ENCODE measurements at regions not wholly inside any gene's neighbourhood (a gene's known extent, or its start where the extent isn't known, plus 50 kb on each side); places are given as distances from the start of the nearest gene placed in this dataset.
"Not testable (repeated sequence)": the region's sequence is repeated elsewhere in the genome, so short reads cannot be mapped to it uniquely, and the experiment has no call there.

DNA sequence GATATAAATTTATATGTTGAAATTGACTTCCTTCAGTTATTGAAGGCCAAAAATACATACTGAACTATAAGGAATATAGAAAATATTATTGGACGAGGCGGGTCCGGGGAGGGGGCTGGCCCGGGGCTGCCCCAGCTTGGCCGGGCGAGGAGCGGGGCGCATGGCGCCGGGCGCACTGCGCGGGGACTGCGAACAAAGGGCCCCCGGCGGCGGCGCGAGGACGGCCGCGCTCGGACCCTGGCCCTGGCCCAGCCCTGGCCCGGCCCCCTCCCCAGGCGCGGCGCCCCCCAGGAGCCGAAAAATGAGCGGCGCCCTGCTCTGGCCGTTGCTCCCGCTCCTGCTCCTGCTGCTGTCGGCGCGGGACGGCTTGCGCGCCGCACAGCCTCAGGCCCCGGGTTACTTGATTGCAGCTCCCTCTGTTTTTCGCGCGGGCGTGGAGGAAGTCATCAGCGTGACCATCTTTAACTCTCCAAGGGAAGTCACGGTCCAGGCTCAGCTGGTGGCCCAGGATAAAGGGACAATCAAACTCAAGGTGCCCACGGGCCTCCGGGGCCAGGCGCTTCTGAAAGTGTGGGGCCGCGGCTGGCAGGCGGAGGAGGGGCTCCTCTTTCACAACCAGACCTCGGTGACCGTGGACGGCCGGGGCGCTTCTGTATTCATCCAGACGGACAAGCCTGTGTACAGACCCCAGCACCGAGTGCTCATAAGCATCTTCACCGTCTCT is 1247.6 kb upstream of the PHF14 start:
- TF ChIP-seq, protein P1, sequence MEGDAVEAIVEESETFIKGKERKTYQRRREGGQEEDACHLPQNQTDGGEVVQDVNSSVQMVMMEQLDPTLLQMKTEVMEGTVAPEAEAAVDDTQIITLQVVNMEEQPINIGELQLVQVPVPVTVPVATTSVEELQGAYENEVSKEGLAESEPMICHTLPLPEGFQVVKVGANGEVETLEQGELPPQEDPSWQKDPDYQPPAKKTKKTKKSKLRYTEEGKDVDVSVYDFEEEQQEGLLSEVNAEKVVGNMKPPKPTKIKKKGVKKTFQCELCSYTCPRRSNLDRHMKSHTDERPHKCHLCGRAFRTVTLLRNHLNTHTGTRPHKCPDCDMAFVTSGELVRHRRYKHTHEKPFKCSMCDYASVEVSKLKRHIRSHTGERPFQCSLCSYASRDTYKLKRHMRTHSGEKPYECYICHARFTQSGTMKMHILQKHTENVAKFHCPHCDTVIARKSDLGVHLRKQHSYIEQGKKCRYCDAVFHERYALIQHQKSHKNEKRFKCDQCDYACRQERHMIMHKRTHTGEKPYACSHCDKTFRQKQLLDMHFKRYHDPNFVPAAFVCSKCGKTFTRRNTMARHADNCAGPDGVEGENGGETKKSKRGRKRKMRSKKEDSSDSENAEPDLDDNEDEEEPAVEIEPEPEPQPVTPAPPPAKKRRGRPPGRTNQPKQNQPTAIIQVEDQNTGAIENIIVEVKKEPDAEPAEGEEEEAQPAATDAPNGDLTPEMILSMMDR (IDR thresholded peaks at IDR 0.05), result not testable (repeated sequence)
- not testable (repeated sequence) for TF ChIP-seq POLR2A (IDR thresholded peaks at IDR 0.05)
